Activated CD4-positive, alpha-beta T cell treated with anti-CD3 and anti-CD28 coated beads, Interleukin-2, amount 50 U/mL, for 16 hours (primary cell): ENCODE measurements at regions not wholly inside any gene's neighbourhood (a gene's known extent, or its start where the extent isn't known, plus 50 kb on each side); places are given as distances from the start of the nearest gene placed in this dataset.

Source experiments
- DNase-seq: peaks from one replicate; pipeline ENCODE4 v3.0.0-alpha.2; 2020

DNA sequence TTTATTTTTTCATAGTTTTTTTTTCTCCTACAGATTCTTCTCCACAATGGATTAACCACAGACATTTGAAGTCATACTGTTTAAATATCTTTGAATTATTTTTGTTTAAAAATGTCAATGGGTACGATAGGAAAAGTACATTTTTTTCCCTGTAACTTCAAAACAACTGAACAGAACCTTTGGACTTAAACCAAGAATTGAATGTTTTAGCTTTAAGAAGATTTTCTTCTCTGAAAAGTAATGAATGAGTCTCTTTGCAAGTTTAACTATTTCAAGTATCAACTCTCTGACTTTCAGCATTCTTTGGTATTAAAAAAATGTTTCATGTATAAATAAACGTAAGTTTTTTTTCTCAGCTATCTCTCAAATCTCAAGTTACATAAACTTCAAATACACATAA lies 364.3 kb downstream of the FBXO8 start:
- DNase-seq: no peak

GRCh38 chr4:173917255-173917960 lies 366.1 kb downstream of the FBXO8 start:
- DNase-seq: no peak

GRCh38 chr4:173913496-173913895 lies 370.0 kb downstream of the FBXO8 start:
- DNase-seq: no peak

DNA sequence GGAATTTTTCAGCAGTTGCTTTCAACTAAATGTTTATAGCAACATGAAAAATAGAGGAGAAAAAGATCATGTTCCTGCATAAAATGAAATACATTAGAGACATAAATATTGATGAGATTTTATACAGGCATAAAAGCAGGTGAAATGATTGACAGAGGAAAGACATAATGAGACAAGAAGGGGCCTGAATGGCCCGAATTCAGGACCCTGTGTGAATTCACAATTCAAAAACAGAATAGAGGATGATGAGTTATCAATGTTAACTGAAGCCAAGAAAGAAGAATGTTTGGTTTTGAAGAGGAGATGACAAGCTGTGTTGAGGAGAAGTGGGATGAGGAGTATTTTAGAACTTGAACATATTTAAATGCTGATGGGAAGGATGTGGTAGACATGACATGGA lies 371.1 kb downstream of the FBXO8 start:
- DNase-seq: no peak

- no peak for DNase-seq
These were observed 372.6 kb downstream of the FBXO8 start for GRCh38 chr4:173910891-173911290.

DNA sequence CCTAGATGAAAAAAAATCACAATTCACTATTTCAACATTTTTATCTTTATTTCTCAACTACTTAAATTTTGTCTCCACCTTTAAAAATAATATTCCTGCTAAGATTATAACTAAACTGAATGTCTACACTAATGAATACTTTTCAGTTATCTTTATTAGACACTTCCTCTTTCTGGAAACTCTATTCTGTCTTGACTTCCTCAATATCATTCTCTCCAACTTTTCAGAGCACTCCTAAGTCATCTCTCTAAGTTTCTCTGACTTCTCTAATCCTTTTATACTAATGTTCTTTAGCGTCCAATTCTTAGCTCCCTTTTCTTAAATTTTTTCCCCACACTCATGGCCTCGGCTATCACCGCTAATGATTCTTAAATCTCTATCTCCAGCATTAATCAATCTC lies 374.2 kb downstream of the FBXO8 start:
- no peak for DNase-seq

DNA sequence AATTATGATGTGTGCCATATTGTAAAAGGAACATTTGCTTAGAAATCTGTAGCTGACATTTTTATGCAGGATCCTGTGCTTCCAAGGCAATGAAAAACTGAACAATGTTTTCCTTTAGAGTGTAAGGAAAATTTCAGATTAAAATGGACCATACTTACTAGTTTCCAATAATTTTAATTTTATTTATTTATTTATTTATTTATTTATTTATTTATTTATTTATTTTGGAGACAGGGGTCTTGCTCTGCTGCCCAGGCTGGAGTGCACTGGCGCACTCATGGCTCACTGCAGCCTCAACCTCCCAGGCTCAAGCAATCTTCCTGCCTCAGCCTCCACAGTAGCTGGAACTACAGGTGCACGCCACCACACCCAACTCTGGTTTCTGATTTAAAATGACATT lies 369.8 kb upstream of the HAND2 start:
- no peak for DNase-seq

DNA sequence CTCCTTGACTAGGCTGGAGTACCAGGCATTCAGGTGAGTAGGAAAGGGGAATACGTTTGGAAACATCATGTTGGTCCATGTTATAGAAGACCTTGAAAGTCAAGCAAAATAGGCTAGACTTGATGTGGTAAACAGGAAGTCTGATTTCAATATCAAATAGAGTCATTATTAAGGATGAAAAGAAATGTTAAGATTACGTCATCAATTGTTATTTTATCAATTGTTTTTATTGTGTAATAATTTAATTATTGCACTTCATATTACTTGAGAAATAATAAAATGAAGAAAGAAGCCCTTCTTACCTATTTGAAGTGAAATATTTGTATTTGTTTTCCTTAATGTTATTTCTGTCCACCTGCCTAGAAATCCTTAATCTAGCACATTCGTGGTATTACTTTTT lies 361.0 kb upstream of the HAND2 start:
- no peak for DNase-seq

DNA sequence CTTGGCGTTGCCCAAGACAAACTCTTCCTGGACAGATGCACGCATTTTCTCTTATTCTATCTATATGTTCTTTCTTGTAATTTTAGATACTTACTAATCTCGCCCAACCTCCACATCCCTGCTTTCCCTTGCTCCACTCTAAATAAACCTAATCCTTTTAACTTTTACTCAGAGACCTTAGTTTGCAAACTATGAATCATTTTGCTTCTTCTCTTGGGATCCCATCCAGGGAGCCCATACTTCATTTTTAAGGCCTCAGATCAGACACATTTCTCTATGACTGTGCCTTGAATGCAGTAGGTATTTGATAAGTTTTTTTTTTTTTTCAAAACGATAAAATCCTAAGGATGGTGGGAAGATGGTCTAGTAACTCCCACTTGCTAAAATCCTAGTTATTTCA lies 353.8 kb upstream of the HAND2 start:
- no peak for DNase-seq

GRCh38 chr4:173880897-173881296 lies 350.9 kb upstream of the HAND2 start:
- no peak for DNase-seq

GRCh38 chr4:173879509-173879908 lies 349.5 kb upstream of the HAND2 start:
- no peak for DNase-seq

DNA sequence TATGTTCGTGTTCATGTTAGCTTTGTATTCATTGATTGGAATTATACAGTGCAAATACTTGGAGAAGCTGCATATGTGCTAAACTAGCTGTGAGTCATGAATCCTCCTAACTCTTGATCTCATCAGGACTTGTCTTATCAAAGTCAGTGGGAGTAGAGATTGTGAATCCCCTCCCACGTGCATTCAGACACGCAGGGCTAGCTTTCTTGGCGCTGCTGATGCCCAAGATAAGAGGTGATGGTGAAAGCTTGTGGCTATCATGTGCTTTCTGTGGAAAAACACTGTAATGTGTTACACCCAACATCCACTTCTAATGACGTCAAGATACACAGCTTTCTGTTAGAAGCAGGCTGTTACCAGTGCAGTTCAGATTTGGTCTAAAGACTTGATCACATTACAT lies 348.7 kb upstream of the HAND2 start:
- no peak for DNase-seq

DNA sequence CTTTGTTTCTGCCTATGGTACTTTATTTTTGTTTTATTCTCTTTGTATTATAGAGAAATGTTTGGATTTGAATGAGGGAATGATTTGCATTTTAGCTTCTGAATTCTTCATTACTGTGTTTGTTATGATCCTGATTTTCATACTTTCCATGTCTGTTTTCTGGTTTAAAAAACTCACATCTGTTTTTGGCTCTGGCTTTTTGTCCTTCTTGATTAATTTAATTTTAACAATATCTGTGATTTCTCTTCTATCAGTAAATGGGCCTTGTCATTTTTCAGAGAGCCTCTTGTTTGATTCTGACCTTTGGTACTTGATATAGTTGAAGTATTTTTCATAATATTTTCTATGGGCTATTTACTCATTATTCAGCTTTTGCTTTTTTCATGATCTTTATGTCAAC lies 341.6 kb upstream of the HAND2 start:
- no peak for DNase-seq

DNA sequence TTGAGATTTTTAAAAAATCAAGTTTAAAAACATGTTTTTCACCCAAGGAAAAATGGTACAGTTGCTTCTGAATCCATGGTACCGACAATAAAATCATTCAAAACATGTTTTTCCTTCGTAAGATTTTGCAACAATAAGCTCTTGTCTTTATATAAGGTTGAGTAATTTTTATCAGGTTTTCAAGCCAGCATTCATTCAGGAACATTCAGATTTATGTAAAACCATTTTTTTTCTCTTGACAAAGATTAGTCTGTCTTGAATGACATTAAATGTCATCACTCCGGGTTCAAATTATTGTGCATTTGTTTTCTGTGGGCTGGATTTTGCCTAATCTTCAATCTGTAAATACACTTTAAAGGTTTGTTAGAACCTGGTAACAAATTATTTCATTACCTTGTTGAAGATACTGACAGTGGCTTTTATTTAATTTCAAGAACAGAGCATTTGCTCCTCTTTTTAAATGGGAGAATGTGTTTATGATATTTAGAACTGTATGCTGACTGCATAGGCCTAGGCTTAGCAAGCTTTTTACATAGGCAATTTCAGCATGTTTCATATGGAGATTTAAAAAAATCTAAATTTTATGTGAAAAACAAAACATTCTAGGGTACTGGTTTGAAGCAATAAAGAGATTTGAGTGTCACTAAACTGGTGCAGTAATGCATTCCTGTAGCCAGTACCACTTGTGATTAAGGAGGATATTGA lies 336.4 kb upstream of the HAND2 start:
- no peak for DNase-seq

DNA sequence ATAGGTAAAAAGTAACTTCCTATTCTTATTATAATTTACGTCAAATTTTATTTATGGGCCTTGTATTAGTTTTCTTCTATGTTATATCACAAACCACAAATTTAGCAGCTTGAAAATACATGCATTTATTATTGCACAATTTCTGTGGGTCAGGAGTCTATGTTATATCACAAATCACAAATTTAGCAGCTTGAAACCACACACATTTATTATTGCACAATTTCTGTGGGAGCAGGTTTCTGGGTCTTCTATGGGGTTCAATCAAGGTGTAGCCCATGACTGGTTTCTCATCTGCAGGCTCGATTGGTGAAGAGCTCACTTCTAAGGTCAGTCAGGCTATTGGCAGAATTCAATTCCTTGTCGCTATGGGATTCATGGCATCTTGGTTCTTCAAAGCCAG lies 332.7 kb upstream of the HAND2 start:
- no peak for DNase-seq

GRCh38 chr4:173860094-173860493 lies 330.1 kb upstream of the HAND2 start:
- no peak for DNase-seq

GRCh38 chr4:173859091-173859713 lies 329.2 kb upstream of the HAND2 start:
- no peak for DNase-seq

GRCh38 chr4:173858471-173858870 lies 328.4 kb upstream of the HAND2 start:
- no peak for DNase-seq

DNA sequence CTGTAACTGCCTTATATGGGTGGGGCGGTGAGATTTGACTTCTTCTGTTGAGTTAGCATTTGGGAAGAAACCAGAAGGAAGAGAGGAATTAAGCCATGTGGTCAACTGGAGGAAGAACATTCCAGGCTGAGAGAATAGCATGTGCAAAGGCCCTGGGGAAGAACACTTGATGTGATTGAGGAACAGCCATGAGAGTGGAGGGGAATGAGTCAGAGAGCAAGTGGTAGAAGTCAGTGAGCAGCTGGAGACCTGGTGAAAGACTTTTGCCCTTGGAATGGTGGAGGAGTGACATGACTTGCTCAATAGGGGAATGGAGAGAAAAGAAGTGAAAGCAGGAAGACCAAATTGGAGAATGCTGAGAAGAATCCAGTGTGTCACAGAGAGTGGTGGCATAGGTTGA lies 327.8 kb upstream of the HAND2 start:
- DNase-seq: no peak

GRCh38 chr4:173855015-173855414 lies 325.0 kb upstream of the HAND2 start:
- no peak for DNase-seq

DNA sequence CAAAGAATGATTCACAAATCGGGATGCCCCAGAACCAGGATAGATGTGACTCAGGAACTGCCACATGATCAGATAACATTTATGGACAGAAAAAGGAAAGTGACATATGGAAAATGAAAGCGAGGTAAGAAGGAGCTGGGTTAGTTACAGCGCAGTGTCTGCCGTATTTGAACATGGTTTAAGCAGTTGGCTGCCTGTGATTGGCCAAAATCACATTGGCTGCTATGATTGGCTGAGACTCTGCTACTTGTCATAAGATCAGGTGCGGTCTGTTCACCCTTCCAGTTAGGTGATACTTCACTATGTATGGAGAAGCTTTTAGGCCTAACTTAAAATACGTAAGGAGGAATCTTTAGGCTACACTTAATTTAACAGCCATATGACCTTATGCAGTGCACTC lies 322.7 kb upstream of the HAND2 start:
- no peak for DNase-seq

DNA sequence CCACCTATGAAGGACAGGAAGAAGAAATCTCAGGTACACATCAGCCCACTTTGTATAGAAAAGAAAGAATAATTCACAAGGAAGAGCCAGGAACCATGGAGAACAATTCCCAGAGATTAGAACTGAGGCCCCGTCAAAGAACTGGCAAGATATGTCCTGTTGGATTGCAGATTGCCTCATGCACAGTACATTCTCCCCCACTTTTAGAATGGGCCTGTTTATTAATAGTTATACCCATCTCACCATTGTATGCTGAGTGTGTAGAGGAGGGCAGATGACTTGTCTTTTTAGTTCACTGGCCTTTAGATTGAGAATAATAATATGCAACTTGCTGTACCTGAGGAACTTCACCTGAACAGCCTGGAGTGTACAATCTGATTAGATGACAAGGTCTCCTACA lies 315.6 kb upstream of the HAND2 start:
- no peak for DNase-seq

GRCh38 chr4:173839865-173840264 lies 309.8 kb upstream of the HAND2 start:
- DNase-seq: no peak

GRCh38 chr4:173837517-173837916 lies 307.5 kb upstream of the HAND2 start:
- no peak for DNase-seq

- no peak for DNase-seq
These were observed 305.9 kb upstream of the HAND2 start for GRCh38 chr4:173835903-173836302.
